GM23338 (cell line): ENCODE measurements at regions not wholly inside any gene's neighbourhood (a gene's known extent, or its start where the extent isn't known, plus 50 kb on each side); places are given as distances from the start of the nearest gene placed in this dataset.

Experiments used
- ATAC-seq: fragments of 200-7000 bp; cut with Tn5 transposase; 3 replicates; pipeline ENCODE4 v1.9.1; 2020
- DNase-seq: peaks from one replicate; pipeline ENCODE4 v3.0.0-alpha.2; 2015; ENCODE audit warnings: low spot score
- H2AFZ ChIP-seq: fragments of 200-600 bp; sonication (generic); 2 replicates; pipeline ENCODE4 v1.8.0; 2016; ENCODE audit warnings: antibody characterized with exemption, mild to moderate bottlenecking, moderate library complexity
- H3F3A ChIP-seq: fragments of 200-600 bp; sonication (generic); replicated peaks from 2 replicates; pipeline ENCODE4 v1.8.0; 2017; ENCODE audit warnings: antibody characterized with exemption, mixed run types, low read depth
- H3K27ac ChIP-seq: fragments of 200-600 bp; sonication (generic); 2 replicates; pipeline ENCODE4 v1.6.1; 2016; ENCODE audit warnings: low read depth
- H3K27me3 ChIP-seq: fragments of 200-600 bp; sonication (generic); 2 replicates; pipeline ENCODE4 v1.8.0; 2016; ENCODE audit warnings: mild to moderate bottlenecking, mixed run types, moderate library complexity; ENCODE audit not compliant: insufficient read depth
- H3K36me3 ChIP-seq: fragments of 200-600 bp; sonication (generic); 2 replicates; pipeline ENCODE4 v1.8.0; 2016; ENCODE audit warnings: mild to moderate bottlenecking; ENCODE audit not compliant: insufficient read depth
- H3K4me1 ChIP-seq: fragments of 200-600 bp; sonication (generic); 2 replicates; pipeline ENCODE4 v1.8.0; 2016; ENCODE audit warnings: mild to moderate bottlenecking, moderate library complexity; ENCODE audit not compliant: insufficient read depth
- H3K4me2 ChIP-seq: fragments of 200-600 bp; sonication (generic); 2 replicates; pipeline ENCODE4 v1.7.1; 2017; ENCODE audit warnings: mixed run types
- H3K4me3 ChIP-seq: fragments of 200-600 bp; sonication (generic); 2 replicates; pipeline ENCODE4 v1.6.1; 2016; ENCODE audit warnings: mixed run types
- H3K79me2 ChIP-seq: fragments of 200-600 bp; sonication (generic); replicated peaks from 2 replicates; pipeline ENCODE4 v1.8.0; 2017; ENCODE audit warnings: mild to moderate bottlenecking; ENCODE audit not compliant: insufficient read depth
- H3K9me2 ChIP-seq: fragments of 200-600 bp; sonication (generic); 2 replicates; pipeline ENCODE4 v1.8.0; 2017; ENCODE audit not compliant: insufficient read depth
- H4K20me1 ChIP-seq: fragments of 200-600 bp; sonication (generic); replicated peaks from 2 replicates; pipeline ENCODE4 v1.8.0; 2017; ENCODE audit warnings: mild to moderate bottlenecking; ENCODE audit not compliant: insufficient read depth
- H3K27ac Mint-ChIP-seq: 2 replicates; pipeline ENCODE4 v1.8.0; 2020; ENCODE audit warnings: inconsistent platforms, mild to moderate bottlenecking, moderate library complexity, mixed read lengths
- H3K27me3 Mint-ChIP-seq: 3 replicates; pipeline ENCODE4 v1.8.0; 2022; ENCODE audit warnings: low read depth, mild to moderate bottlenecking, moderate library complexity, mixed read lengths, inconsistent platforms; ENCODE audit not compliant: insufficient read depth, poor library complexity
- H3K36me3 Mint-ChIP-seq: 3 replicates; pipeline ENCODE4 v1.8.0; 2021; ENCODE audit warnings: low read depth, mild to moderate bottlenecking, inconsistent platforms, moderate library complexity, mixed read lengths
- H3K4me1 Mint-ChIP-seq: 3 replicates; pipeline ENCODE4 v1.8.0; 2020; ENCODE audit warnings: mild to moderate bottlenecking, inconsistent platforms, mixed read lengths
- H3K4me3 Mint-ChIP-seq: 3 replicates; pipeline ENCODE4 v1.8.0; 2021; ENCODE audit warnings: moderate library complexity, mild to moderate bottlenecking, inconsistent platforms, mixed read lengths
- H3K9me3 Mint-ChIP-seq: 3 replicates; pipeline ENCODE4 v1.8.0; 2020; ENCODE audit warnings: moderate library complexity, mild to moderate bottlenecking, inconsistent platforms, mixed read lengths
- EZH2 ChIP-seq: fragments of 200-600 bp; sonication (generic); IDR thresholded peaks from one replicate; pipeline ENCODE4 v1.8.0; 2017; ENCODE audit warnings: antibody characterized with exemption, mild to moderate bottlenecking, low read depth; ENCODE audit not compliant: unreplicated experiment
- POLR2AphosphoS5 ChIP-seq: IDR thresholded peaks from 2 replicates; pipeline ENCODE4 v1.6.1; 2016; ENCODE audit warnings: antibody characterized with exemption, low read depth
- REST ChIP-seq: IDR thresholded peaks from one replicate; pipeline ENCODE4 v1.6.1; 2018; ENCODE audit warnings: antibody characterized with exemption; ENCODE audit not compliant: unreplicated experiment
- ZNF114 ChIP-seq: fragments of 250-450 bp; sonication (Bioruptor Pico); IDR thresholded peaks from 2 replicates; pipeline ENCODE4 v1.5.0; 2020; ENCODE audit warnings: mild to moderate bottlenecking, moderate library complexity
- ZNF462 ChIP-seq: fragments of 250-450 bp; sonication (Bioruptor Pico); IDR thresholded peaks from 2 replicates; pipeline ENCODE4 v1.5.0; 2020; ENCODE audit warnings: mild to moderate bottlenecking, moderate library complexity

DNA sequence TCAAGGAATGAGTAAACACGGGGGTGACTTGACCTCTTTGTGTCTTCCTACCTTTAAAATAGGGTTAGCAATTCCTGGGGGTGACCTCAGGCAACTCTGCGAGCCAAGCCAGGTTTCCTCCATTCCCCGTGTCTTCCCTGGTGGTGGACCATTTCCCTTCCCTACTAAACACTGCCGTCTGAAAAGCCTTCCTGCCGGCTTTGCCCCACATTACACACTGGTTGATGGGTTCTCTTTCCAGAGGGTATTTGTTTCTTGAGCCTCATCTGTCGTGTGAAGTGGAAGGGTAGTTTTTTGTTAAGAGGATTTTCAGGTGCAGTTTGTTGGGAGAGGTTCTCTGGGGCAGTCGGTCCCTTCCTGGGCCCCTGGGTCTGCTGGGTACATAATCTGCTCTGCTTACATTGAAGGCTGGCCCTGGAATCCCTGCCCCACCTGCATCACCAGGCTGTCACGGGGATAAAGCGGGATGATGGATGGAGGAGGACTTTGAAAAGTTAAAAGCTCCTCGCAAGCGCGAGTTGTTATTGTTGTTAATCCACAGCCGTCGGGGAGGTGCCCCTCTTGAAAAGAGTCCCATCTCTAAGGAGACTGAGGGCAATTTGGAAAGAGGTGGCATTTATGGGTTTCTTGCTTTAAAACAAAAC, 175.4 kb upstream of the SPRED2 start (continued):
- TF ChIP-seq ZNF114 (CRISPR knock-in tag) = no peak
- no peak for TF ChIP-seq EZH2
- TF ChIP-seq ZNF462 (CRISPR knock-in tag) = no peak

- Histone ChIP-seq H3F3A (no peaks in the 10 kb centered on the region), H3K9me2 (0 out of 2 replicates have a peak, but pooled peaks cover 4% of the 10 kb centered on the region), H3K79me2 (no peaks in the 10 kb centered on the region), H3K4me3 (no peak overlapping the region), H4K20me1 (no peaks in the 10 kb centered on the region), H3K4me1 (peaks cover 3% of the 10 kb centered on the region; the same call in 1 of the 2 replicates), H3K27ac (no peak overlapping the region), H2AFZ (no peak overlapping the region), H3K4me2 (no peak overlapping the region), H3K36me3 (no peaks in the 10 kb centered on the region), H3K27me3 (no peaks in the 10 kb centered on the region)
- Mint-ChIP-seq H3K9me3 (peaks cover 13% of the 10 kb centered on the region; the same call in 2 of the 3 replicates), H3K27ac (no peak overlapping the region), H3K36me3 (peaks cover 9% of the 10 kb centered on the region; the same call in 2 of the 3 replicates), H3K4me1 (peaks cover 10% of the 10 kb centered on the region), H3K27me3 (peaks cover 10% of the 10 kb centered on the region), H3K4me3 (no peak overlapping the region)
- no peak for ATAC-seq
- DNase-seq = no peak
- TF ChIP-seq POLR2AphosphoS5 (no peak), ZNF462 (CRISPR knock-in tag) (no peak), REST (no peak)
Measured at GRCh38 chr2:65605743-65606058, 173.3 kb upstream of the SPRED2 start.
